Colonic mucosa (tissue), 4 donors: ENCODE measurements at regions not wholly inside any gene's neighbourhood (a gene's known extent, or its start where the extent isn't known, plus 50 kb on each side); places are given as distances from the start of the nearest gene placed in this dataset.

Source experiments
- DNase-seq: peaks from one replicate; pipeline ENCODE4 v3.0.0-alpha.2; 2020
- H3K27ac ChIP-seq: fragments of 200-600 bp; one replicate; pipeline ENCODE4 v1.8.0; 2021
- H3K27me3 ChIP-seq: fragments of 200-600 bp; one replicate; pipeline ENCODE4 v1.8.0; 2021
- H3K36me3 ChIP-seq: fragments of 200-600 bp; one replicate; pipeline ENCODE4 v1.8.0; 2021
- H3K4me1 ChIP-seq: fragments of 200-600 bp; one replicate; pipeline ENCODE4 v1.8.0; 2021; ENCODE audit warnings: mild to moderate bottlenecking
- H3K4me3 ChIP-seq: fragments of 200-600 bp; one replicate; pipeline ENCODE4 v1.8.0; 2021
- H3K9ac ChIP-seq, 2 donors: one replicate each; pipeline ENCODE4 v1.7.0; 2013; ENCODE audit warnings: control low read depth in 2 of 2, low read depth in 2 of 2, low read length in 2 of 2
- H3K9me3 ChIP-seq: fragments of 200-600 bp; one replicate; pipeline ENCODE4 v1.8.0; 2021
- CTCF ChIP-seq: fragments of 200-600 bp; IDR thresholded peaks from one replicate; pipeline ENCODE4 v1.8.0; 2022; ENCODE audit warnings: antibody characterized with exemption, mild to moderate bottlenecking
- intact Hi-C: fragments of 100-400 bp; cut with DNase I; formaldehyde crosslinking; loops from one replicate; pipeline ENCODE4 v1.14.1; 2022
- donor health status: healthy.
- donor health status: DM: no; HTN: no; CAD: no.
- donor health status: DM: no; HTN: no; CAD: no.

- TF ChIP-seq CTCF = no peak
- Histone ChIP-seq H3K27me3 (no peaks in the 10 kb centered on the region), H3K4me3 (no peak overlapping the region), H3K36me3 (no peaks in the 10 kb centered on the region), H3K9me3 (no peaks in the 10 kb centered on the region), H3K9ac (no peak overlapping the region), H3K4me1 (no peaks in the 10 kb centered on the region), H3K27ac (no peak overlapping the region)
- DNase-seq = no peak
- intact Hi-C loops = no loop called here
Measured at GRCh38 chr13:76023652-76024051, 387.5 kb downstream of the LMO7 start.

- Histone ChIP-seq H3K36me3 (no peaks in the 10 kb centered on the region), H3K27me3 (no peaks in the 10 kb centered on the region), H3K9me3 (no peaks in the 10 kb centered on the region), H3K27ac (no peak overlapping the region), H3K4me1 (no peaks in the 10 kb centered on the region), H3K4me3 (no peak overlapping the region), H3K9ac (no peak overlapping the region)
- TF ChIP-seq CTCF = no peak
- no peak for DNase-seq
- intact Hi-C loops = no loop called here
Measured at GRCh38 chr13:76020421-76020955, 384.4 kb downstream of the LMO7 start.

GRCh38 chr13:76019421-76020044 is 383.4 kb downstream of the LMO7 start:
- Histone ChIP-seq H3K9me3 (no peaks in the 10 kb centered on the region), H3K27me3 (no peaks in the 10 kb centered on the region), H3K4me3 (no peak overlapping the region), H3K9ac (no peak overlapping the region), H3K4me1 (no peaks in the 10 kb centered on the region), H3K36me3 (no peaks in the 10 kb centered on the region), H3K27ac (no peak overlapping the region)
- no peak for TF ChIP-seq CTCF
- intact Hi-C loops = loop anchor here (5.0 to 10.0 kb wide), 2 partner anchors 145 to 327 kb away; no protein-coding TSS in a partner anchor
- DNase-seq = peak; percentile 23

- no peak overlapping the region for H3K9ac ChIP-seq
- no peak overlapping the region for H3K27ac ChIP-seq
- H3K27me3 ChIP-seq = no peaks in the 10 kb centered on the region
- no peak overlapping the region for H3K4me3 ChIP-seq
- no peaks in the 10 kb centered on the region for H3K36me3 ChIP-seq
- no peak for TF ChIP-seq CTCF
- H3K9me3 ChIP-seq = no peaks in the 10 kb centered on the region
- no peak for DNase-seq
- no peaks in the 10 kb centered on the region for H3K4me1 ChIP-seq
- intact Hi-C loops = loop anchor here (5.0 to 10.0 kb wide), 2 partner anchors 143 to 326 kb away; no protein-coding TSS in a partner anchor
Measured at GRCh38 chr13:76017861-76018556, 381.9 kb downstream of the LMO7 start.

- no peaks in the 10 kb centered on the region for H3K27me3 ChIP-seq
- no peaks in the 10 kb centered on the region for H3K9me3 ChIP-seq
- H3K4me1 ChIP-seq = no peaks in the 10 kb centered on the region
- H3K4me3 ChIP-seq = no peak overlapping the region
- H3K9ac ChIP-seq = no peak overlapping the region
- DNase-seq = peak; percentile 26
- intact Hi-C loops = loop anchor here (5.0 to 10.0 kb wide), 2 partner anchors 142 to 325 kb away; no protein-coding TSS in a partner anchor
- no peaks in the 10 kb centered on the region for H3K36me3 ChIP-seq
- TF ChIP-seq CTCF = peak; percentile 22
- H3K27ac ChIP-seq = no peak overlapping the region
Measured at GRCh38 chr13:76016799-76017400, 380.8 kb downstream of the LMO7 start.
